ENCODE measurements at regions not wholly inside any gene's neighbourhood (a gene's known extent, or its start where the extent isn't known, plus 50 kb on each side); places are given as distances from the start of the nearest gene placed in this dataset.

- TF ChIP-seq, protein P1, sequence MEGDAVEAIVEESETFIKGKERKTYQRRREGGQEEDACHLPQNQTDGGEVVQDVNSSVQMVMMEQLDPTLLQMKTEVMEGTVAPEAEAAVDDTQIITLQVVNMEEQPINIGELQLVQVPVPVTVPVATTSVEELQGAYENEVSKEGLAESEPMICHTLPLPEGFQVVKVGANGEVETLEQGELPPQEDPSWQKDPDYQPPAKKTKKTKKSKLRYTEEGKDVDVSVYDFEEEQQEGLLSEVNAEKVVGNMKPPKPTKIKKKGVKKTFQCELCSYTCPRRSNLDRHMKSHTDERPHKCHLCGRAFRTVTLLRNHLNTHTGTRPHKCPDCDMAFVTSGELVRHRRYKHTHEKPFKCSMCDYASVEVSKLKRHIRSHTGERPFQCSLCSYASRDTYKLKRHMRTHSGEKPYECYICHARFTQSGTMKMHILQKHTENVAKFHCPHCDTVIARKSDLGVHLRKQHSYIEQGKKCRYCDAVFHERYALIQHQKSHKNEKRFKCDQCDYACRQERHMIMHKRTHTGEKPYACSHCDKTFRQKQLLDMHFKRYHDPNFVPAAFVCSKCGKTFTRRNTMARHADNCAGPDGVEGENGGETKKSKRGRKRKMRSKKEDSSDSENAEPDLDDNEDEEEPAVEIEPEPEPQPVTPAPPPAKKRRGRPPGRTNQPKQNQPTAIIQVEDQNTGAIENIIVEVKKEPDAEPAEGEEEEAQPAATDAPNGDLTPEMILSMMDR (IDR thresholded peaks at IDR 0.05; ENCODE audit: extremely low read depth in 1 of 2, insufficient read depth in 1 of 2, low read depth in 1 of 2, low read length in 2 of 2): no peak
- TF ChIP-seq POLR2A (IDR thresholded peaks at IDR 0.05; ENCODE audit: low read depth, low read length): no peak
- TF ChIP-seq, protein P2, sequence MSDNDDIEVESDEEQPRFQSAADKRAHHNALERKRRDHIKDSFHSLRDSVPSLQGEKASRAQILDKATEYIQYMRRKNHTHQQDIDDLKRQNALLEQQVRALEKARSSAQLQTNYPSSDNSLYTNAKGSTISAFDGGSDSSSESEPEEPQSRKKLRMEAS (IDR thresholded peaks at IDR 0.05; ENCODE audit: insufficient read depth, insufficient read length): no peak
- TF ChIP-seq MYC (IDR thresholded peaks at IDR 0.05; ENCODE audit: low read depth, low read length): no peak
- TF ChIP-seq EZH2 (IDR thresholded peaks at IDR 0.05; ENCODE audit: borderline replicate concordance, low read depth, low read length, severe bottlenecking): no peak
- no peak for TF ChIP-seq JUN (IDR thresholded peaks at IDR 0.05; ENCODE audit: borderline replicate concordance, insufficient read depth, insufficient read length, low read depth)
Observed at GRCh38 chr15:81747026-81747425, 298.8 kb downstream of the MEX3B start.
